GM12878 (cell line): ENCODE measurements at regions not wholly inside any gene's neighbourhood (a gene's known extent, or its start where the extent isn't known, plus 50 kb on each side); places are given as distances from the start of the nearest gene placed in this dataset.

Experiments used
- ATAC-seq: fragments of 200-7000 bp; cut with Tn5 transposase; 3 replicates; pipeline ENCODE4 v1.9.1; 2020; ENCODE audit warnings: mild to moderate bottlenecking, moderate library complexity
- BruUV-seq: library from RNA; stranded (reverse); fragments of 400-500 nt; replicated peaks from 2 replicates; lab custom pipeline; 2021; lab: Mats Ljungman, UMichigan
- CTCF ChIA-PET: fragments of 300-600 bp; sonication (Branson Sonifier 250); formaldehyde crosslinking; extraction: SDS; loops from one replicate; lab custom pipeline; 2021; ENCODE audit warnings: inconsistent platforms; lab: Yijun Ruan, JAX
- POLR2A ChIA-PET: fragments of 350-600 bp; formaldehyde crosslinking; extraction: SDS; loops from one replicate; lab custom pipeline; 2021; ENCODE audit warnings: inconsistent platforms; lab: Charles Lee
- RAD21 ChIA-PET: fragments of 300-600 bp; sonication (Branson Sonifier 250); formaldehyde crosslinking; loops from one replicate; lab custom pipeline; 2023; ENCODE audit warnings: antibody characterized with exemption; ENCODE audit not compliant: unreplicated experiment; lab: Charles Lee
- SMC1A ChIA-PET: fragments of 300-600 bp; sonication (Branson Sonifier 250); formaldehyde crosslinking; loops from one replicate; lab custom pipeline; 2023; ENCODE audit not compliant: unreplicated experiment, uncharacterized antibody; lab: Charles Lee
- DNase-seq: peaks from one replicate; pipeline ENCODE4 v3.0.0-alpha.2; 2011; ENCODE audit warnings: low read depth, low spot score
- FAIRE-seq: peaks from 3 replicates; lab custom pipeline; 2011; peaks lifted over from hg19 to GRCh38; lab: Jason Lieb, UNC
- H2AFZ ChIP-seq: 2 replicates; pipeline ENCODE4 v1.6.0; 2011; ENCODE audit warnings: low read depth, low read length, control low read depth; ENCODE audit not compliant: control insufficient read depth
- H3K27ac ChIP-seq: 2 replicates; pipeline ENCODE4 v1.5.1; 2011; ENCODE audit warnings: control low read depth; ENCODE audit not compliant: control insufficient read depth, insufficient read depth
- H3K27me3 ChIP-seq, 2 experiments: replicated peaks in 1 of 2; 2 replicates each; pipeline versions ENCODE4 v1.6.0 to v1.6.1; 2011; ENCODE audit warnings: low read length in 1 of 2; ENCODE audit not compliant: control insufficient read depth in 2 of 2, insufficient read depth in 2 of 2
- H3K36me3 ChIP-seq, 2 experiments: 2 replicates each; pipeline ENCODE4 v1.5.1; 2011; ENCODE audit warnings: low read length in 1 of 2; ENCODE audit not compliant: control insufficient read depth in 2 of 2, insufficient read depth in 2 of 2
- H3K4me1 ChIP-seq: 2 replicates; pipeline ENCODE4 v1.6.1; 2011; ENCODE audit warnings: mild to moderate bottlenecking, low read length, moderate library complexity, mixed read lengths; ENCODE audit not compliant: control insufficient read depth, insufficient read depth
- H3K4me2 ChIP-seq: 2 replicates; pipeline ENCODE4 v1.6.0; 2011; ENCODE audit warnings: control low read depth; ENCODE audit not compliant: control insufficient read depth, insufficient read depth
- H3K4me3 ChIP-seq: fragments of 200-600 bp; sonication (generic); 2 replicates; pipeline ENCODE4 v1.5.1; 2016
- H3K79me2 ChIP-seq: 2 replicates; pipeline ENCODE4 v1.6.0; 2011; ENCODE audit warnings: low read length; ENCODE audit not compliant: control insufficient read depth, insufficient read depth
- H3K9ac ChIP-seq: 2 replicates; pipeline ENCODE4 v1.8.0; 2011; ENCODE audit warnings: low read length, control low read depth, mixed read lengths; ENCODE audit not compliant: control insufficient read depth, insufficient read depth
- H3K9me3 ChIP-seq: replicated peaks from 3 replicates; pipeline ENCODE4 v1.5.1; 2011; ENCODE audit warnings: mild to moderate bottlenecking, low read length; ENCODE audit not compliant: control insufficient read depth, insufficient read depth
- H4K20me1 ChIP-seq: 2 replicates; pipeline ENCODE4 v1.6.0; 2011; ENCODE audit not compliant: control insufficient read depth, insufficient read depth
- CEBPZ ChIP-seq: fragments of 150-350 bp; IDR thresholded peaks from 2 replicates; pipeline ENCODE4 v1.6.1; 2016; ENCODE audit warnings: low read depth, low read length
- HCFC1 ChIP-seq: fragments of 150-350 bp; IDR thresholded peaks from 2 replicates; pipeline ENCODE4 v1.6.1; 2014; ENCODE audit warnings: low read length
- JUND ChIP-seq: IDR thresholded peaks from 2 replicates; pipeline ENCODE4 v1.6.1; 2012; ENCODE audit warnings: low read depth, mild to moderate bottlenecking, low read length, improper control_type of control experiment, moderate library complexity
- MLLT1 ChIP-seq: fragments of 450-650 bp; IDR thresholded peaks from 2 replicates; pipeline ENCODE4 v1.6.1; 2016; ENCODE audit warnings: mild to moderate bottlenecking
- NFIC ChIP-seq: IDR thresholded peaks from 2 replicates; pipeline ENCODE4 v1.6.1; 2012; ENCODE audit warnings: low read depth, mild to moderate bottlenecking, inconsistent platforms, low read length, moderate library complexity
- NFYB ChIP-seq: IDR thresholded peaks from 2 replicates; pipeline ENCODE4 v1.6.1; 2011; ENCODE audit warnings: low read depth, mild to moderate bottlenecking, low read length, improper control_type of control experiment, moderate library complexity; ENCODE audit not compliant: insufficient read depth
- RAD21 ChIP-seq: IDR thresholded peaks from 2 replicates; pipeline ENCODE4 v1.6.1; 2011; ENCODE audit warnings: mild to moderate bottlenecking, low read depth, low read length, moderate library complexity; ENCODE audit not compliant: insufficient read depth
- RELA ChIP-seq: fragments of 450-650 bp; IDR thresholded peaks from 2 replicates; pipeline ENCODE4 v1.8.0; 2014; ENCODE audit warnings: borderline replicate concordance; ENCODE audit not compliant: partially characterized antibody
- SUPT20H ChIP-seq: IDR thresholded peaks from 2 replicates; pipeline ENCODE4 v1.6.1; 2011; ENCODE audit warnings: low read depth, mild to moderate bottlenecking, low read length, moderate library complexity, borderline replicate concordance; ENCODE audit not compliant: control insufficient read depth
- TCF3 ChIP-seq: IDR thresholded peaks from 2 replicates; pipeline ENCODE4 v1.6.1; 2012; ENCODE audit warnings: low read depth, mild to moderate bottlenecking, low read length, borderline replicate concordance; ENCODE audit not compliant: insufficient read depth
- ZNF217 ChIP-seq: fragments of 450-650 bp; IDR thresholded peaks from 2 replicates; pipeline ENCODE4 v1.6.1; 2017; ENCODE audit warnings: antibody characterized with exemption, mild to moderate bottlenecking
- WGBS: methylation state at CpG from one replicate; pipeline ENCODE4 v1.1.6; 2016; ENCODE audit warnings: low lambda C conversion rate; ENCODE audit not compliant: insufficient replicate concordance, insufficient coverage; ENCODE audit errors: missing lambda C conversion rate; 5-methylcytosine and 5-hydroxymethylcytosine counted together
- in situ Hi-C: fragments of 300-500 bp; cut with MboI; formaldehyde crosslinking; loops from 9 replicates; pipeline ENCODE4 v1.14.3; 2018; ENCODE audit warnings: mixed read lengths
- intact Hi-C: fragments of 100-400 bp; cut with micrococcal nuclease; formaldehyde crosslinking; loops from one replicate; pipeline ENCODE4 v1.14.2; 2022; ENCODE audit not compliant: unreplicated experiment
- TF ChIP-seq, protein P1 (sequence below), 3 experiments: IDR thresholded peaks in 2 of 3; conservative IDR thresholded peaks in 1 of 3; 2 replicates each; pipeline ENCODE4 v1.5.1; 2011; ENCODE audit warnings: low read depth in 3 of 3, low read length in 3 of 3, mild to moderate bottlenecking in 3 of 3, control low read depth in 2 of 3, moderate library complexity in 2 of 3, inconsistent platforms in 1 of 3, mixed read lengths in 1 of 3; ENCODE audit not compliant: control insufficient read depth in 2 of 3, insufficient read depth in 1 of 3; ENCODE audit errors: extremely low read depth in 1 of 3

DNA sequence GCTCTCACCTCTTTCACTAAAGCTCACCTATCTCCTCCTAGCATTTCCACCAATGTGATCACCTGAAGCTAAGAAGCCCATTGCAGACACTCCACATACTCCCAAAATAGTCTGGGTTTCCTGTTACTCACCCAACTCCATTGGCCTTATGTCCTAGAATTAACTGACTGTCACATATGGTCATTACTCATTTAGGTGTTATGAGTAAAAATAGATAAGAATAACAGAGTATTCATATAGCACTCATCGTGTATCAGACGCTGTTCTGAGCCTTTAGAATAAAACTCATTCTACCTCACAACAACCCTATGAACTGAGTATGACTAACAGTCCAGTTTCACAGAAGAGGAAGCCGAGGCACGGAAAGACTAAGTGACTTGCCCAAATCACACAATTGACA is 174.2 kb upstream of the NPVF start (continued):
- no peak for TF ChIP-seq NFIC
- no peak for TF ChIP-seq MLLT1
- no peak for TF ChIP-seq RAD21
- no peak for TF ChIP-seq HCFC1
- TF ChIP-seq NFYB, result no peak
- no peak for TF ChIP-seq CEBPZ
- no peak for TF ChIP-seq JUND
- TF ChIP-seq RELA, result no peak
- no peak for TF ChIP-seq SUPT20H

- Histone ChIP-seq H3K79me2 (no peaks in the 10 kb centered on the region), H3K36me3 (no peaks in the 10 kb centered on the region), H3K4me3 (no peak overlapping the region), H4K20me1 (no peaks in the 10 kb centered on the region), H3K27me3 (peaks cover 0 to 5% of the 10 kb centered on the region in 2 experiments; a peak in 3 of 4 replicates)
- RAD21 ChIA-PET, result no interaction called here
- BruUV-seq, result no TSS peak
- TF ChIP-seq, protein P1, sequence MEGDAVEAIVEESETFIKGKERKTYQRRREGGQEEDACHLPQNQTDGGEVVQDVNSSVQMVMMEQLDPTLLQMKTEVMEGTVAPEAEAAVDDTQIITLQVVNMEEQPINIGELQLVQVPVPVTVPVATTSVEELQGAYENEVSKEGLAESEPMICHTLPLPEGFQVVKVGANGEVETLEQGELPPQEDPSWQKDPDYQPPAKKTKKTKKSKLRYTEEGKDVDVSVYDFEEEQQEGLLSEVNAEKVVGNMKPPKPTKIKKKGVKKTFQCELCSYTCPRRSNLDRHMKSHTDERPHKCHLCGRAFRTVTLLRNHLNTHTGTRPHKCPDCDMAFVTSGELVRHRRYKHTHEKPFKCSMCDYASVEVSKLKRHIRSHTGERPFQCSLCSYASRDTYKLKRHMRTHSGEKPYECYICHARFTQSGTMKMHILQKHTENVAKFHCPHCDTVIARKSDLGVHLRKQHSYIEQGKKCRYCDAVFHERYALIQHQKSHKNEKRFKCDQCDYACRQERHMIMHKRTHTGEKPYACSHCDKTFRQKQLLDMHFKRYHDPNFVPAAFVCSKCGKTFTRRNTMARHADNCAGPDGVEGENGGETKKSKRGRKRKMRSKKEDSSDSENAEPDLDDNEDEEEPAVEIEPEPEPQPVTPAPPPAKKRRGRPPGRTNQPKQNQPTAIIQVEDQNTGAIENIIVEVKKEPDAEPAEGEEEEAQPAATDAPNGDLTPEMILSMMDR (IDR thresholded peaks at IDR 0.05 in 2 of 3, conservative IDR thresholded peaks at IDR 0.05 in 1 of 3; ENCODE audit: control insufficient read depth in 2 of 3, extremely low read depth in 1 of 3, insufficient read depth in 1 of 3, low read depth in 3 of 3, low read length in 3 of 3), result no peak
- TF ChIP-seq TCF3, result no peak
- no peak for TF ChIP-seq ZNF217
- TF ChIP-seq, all 136 proteins: peak for 0
- intact Hi-C loops, result no loop called here
- no peak for FAIRE-seq
- no peak overlapping the region for H3K4me2 ChIP-seq
- ATAC-seq, result no peak
- H3K9me3 ChIP-seq, result no peaks in the 10 kb centered on the region
- ChIA-PET CTCF (no interaction called here), POLR2A (no interaction called here), SMC1A (no interaction called here)
- H3K27ac ChIP-seq, result no peak overlapping the region
- H3K9ac ChIP-seq, result no peak overlapping the region
- 42% methylated on average over 5 of the region's 5 CpGs for WGBS
- DNase-seq, result no peak
- in situ Hi-C loops, result no loop called here
- no peaks in the 10 kb centered on the region for H3K4me1 ChIP-seq
- no peak overlapping the region for H2AFZ ChIP-seq
Measured at GRCh38 chr7:25405736-25406135, 177.4 kb upstream of the NPVF start.
